Fibroblast of lung (primary cell): ENCODE measurements at regions not wholly inside any gene's neighbourhood (a gene's known extent, or its start where the extent isn't known, plus 50 kb on each side); places are given as distances from the start of the nearest gene placed in this dataset.

ENCODE experiments used
- CTCF ChIP-seq, 2 donors: IDR thresholded peaks in 1 of 2; conservative IDR thresholded peaks in 1 of 2; 1 replicate in 1 of 2; 2 replicates in 1 of 2; pipeline ENCODE4 v1.5.1; 2011 to 2012; ENCODE audit warnings: low read length in 2 of 2, control low read depth in 1 of 2, inconsistent platforms in 1 of 2, low read depth in 1 of 2, mild to moderate bottlenecking in 1 of 2
- EZH2 ChIP-seq: IDR thresholded peaks from 2 replicates; pipeline ENCODE4 v1.5.1; 2012; ENCODE audit warnings: low read length, control low read depth, mild to moderate bottlenecking; ENCODE audit errors: missing control alignments

DNA sequence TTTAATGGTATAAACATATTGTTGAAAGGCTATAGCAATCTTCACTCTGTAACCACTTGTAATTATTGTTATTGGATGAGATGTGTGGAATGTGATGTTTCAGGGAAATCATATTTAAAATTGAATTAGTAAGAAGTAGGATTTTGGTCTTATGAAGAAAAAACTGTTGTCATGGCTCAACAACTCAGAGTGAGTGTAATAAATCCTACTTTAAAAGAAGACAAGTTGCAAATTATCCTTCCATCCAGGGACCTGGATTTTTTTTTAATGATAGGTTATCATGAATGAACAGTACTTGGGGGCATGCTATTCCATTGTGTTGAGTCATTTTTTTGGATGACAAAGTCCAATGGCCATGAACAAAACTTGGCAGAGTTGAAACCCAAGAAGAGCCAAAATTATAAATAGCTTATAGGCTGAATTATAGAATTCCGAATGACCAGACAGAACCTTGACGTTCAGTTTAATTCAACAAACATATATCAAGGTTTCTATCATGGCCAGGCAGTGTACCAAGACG is 625.5 kb upstream of the ZNF717 start:
- TF ChIP-seq CTCF (conservative IDR thresholded peaks at IDR 0.05 in 1 of 2, IDR thresholded peaks at IDR 0.05 in 1 of 2; ENCODE audit: low read depth in 1 of 2, low read length in 2 of 2) (no peak), EZH2 (no peak)
